Hepatocyte (in vitro differentiated cells): ENCODE measurements at regions not wholly inside any gene's neighbourhood (a gene's known extent, or its start where the extent isn't known, plus 50 kb on each side); places are given as distances from the start of the nearest gene placed in this dataset.

Source experiments
- EZH2 ChIP-seq: fragments of 200-600 bp; sonication (generic); IDR thresholded peaks from 2 replicates; pipeline ENCODE4 v1.6.1; 2016; ENCODE audit warnings: antibody characterized with exemption, mild to moderate bottlenecking, borderline replicate concordance
- EZH2phosphoT487 ChIP-seq: fragments of 200-600 bp; sonication (generic); IDR thresholded peaks from one replicate; pipeline ENCODE4 v1.6.1; 2018; ENCODE audit warnings: antibody characterized with exemption, mild to moderate bottlenecking, low read depth, moderate library complexity; ENCODE audit not compliant: unreplicated experiment, severe bottlenecking
- TF ChIP-seq, protein P1 (sequence below): fragments of 200-600 bp; sonication (generic); IDR thresholded peaks from 2 replicates; pipeline ENCODE4 v1.5.1; 2016; ENCODE audit warnings: antibody characterized with exemption, mild to moderate bottlenecking; ENCODE audit not compliant: poor library complexity

DNA sequence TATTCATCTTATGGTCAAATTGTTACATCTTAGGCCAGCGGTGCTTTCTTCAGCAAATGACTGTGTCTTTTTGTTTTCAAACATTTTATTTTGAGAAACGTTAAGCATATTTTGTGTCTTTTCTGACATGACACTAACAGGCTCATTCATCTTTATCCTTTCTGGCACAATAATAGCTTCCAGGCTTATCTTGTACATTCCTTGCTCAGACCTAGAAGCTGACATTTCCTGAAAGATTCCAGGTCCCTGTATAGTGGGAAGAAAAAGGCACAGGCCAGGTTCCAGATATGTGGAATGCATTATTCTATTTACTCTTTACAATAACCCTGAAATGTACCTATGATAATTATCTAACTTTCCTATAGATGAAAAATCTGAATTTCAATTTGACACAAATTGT, 379.1 kb upstream of the B3GAT1 start:
- TF ChIP-seq EZH2: no peak
- TF ChIP-seq, protein P1, sequence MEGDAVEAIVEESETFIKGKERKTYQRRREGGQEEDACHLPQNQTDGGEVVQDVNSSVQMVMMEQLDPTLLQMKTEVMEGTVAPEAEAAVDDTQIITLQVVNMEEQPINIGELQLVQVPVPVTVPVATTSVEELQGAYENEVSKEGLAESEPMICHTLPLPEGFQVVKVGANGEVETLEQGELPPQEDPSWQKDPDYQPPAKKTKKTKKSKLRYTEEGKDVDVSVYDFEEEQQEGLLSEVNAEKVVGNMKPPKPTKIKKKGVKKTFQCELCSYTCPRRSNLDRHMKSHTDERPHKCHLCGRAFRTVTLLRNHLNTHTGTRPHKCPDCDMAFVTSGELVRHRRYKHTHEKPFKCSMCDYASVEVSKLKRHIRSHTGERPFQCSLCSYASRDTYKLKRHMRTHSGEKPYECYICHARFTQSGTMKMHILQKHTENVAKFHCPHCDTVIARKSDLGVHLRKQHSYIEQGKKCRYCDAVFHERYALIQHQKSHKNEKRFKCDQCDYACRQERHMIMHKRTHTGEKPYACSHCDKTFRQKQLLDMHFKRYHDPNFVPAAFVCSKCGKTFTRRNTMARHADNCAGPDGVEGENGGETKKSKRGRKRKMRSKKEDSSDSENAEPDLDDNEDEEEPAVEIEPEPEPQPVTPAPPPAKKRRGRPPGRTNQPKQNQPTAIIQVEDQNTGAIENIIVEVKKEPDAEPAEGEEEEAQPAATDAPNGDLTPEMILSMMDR: no peak
- TF ChIP-seq EZH2phosphoT487: no peak
